PC-3 (cell line): ENCODE measurements at regions not wholly inside any gene's neighbourhood (a gene's known extent, or its start where the extent isn't known, plus 50 kb on each side); places are given as distances from the start of the nearest gene placed in this dataset.

Source experiments
- ATAC-seq: fragments of 200-7000 bp; cut with Tn5 transposase; 2 replicates; pipeline ENCODE4 v1.9.1; 2020; ENCODE audit warnings: mild to moderate bottlenecking, moderate library complexity
- BruUV-seq: library from RNA; stranded (reverse); fragments of 400-500 nt; replicated peaks from 2 replicates; lab custom pipeline; 2021; lab: Mats Ljungman, UMichigan
- CTCF ChIA-PET: fragments of 300-600 bp; sonication (Branson Sonifier 250); formaldehyde crosslinking; loops from one replicate; lab custom pipeline; 2022; ENCODE audit warnings: antibody characterized with exemption; lab: Charles Lee
- POLR2A ChIA-PET: fragments of 300-600 bp; sonication (Branson Sonifier 250); formaldehyde crosslinking; loops from one replicate; lab custom pipeline; 2022; ENCODE audit warnings: antibody characterized with exemption; ENCODE audit not compliant: unreplicated experiment; lab: Charles Lee
- DNase-seq: peaks from one replicate; pipeline ENCODE4 v3.0.0-alpha.2; 2015
- H2AFZ ChIP-seq: fragments of 300-600 bp; sonication (generic); 2 replicates; pipeline ENCODE4 v1.6.0; 2016; ENCODE audit warnings: antibody characterized with exemption, low read length
- H3F3A ChIP-seq: fragments of 300-600 bp; sonication (generic); one replicate; pipeline ENCODE4 v1.6.0; 2017; ENCODE audit warnings: antibody characterized with exemption, low read length, control low read depth, mild to moderate bottlenecking; ENCODE audit not compliant: unreplicated experiment
- H3K27ac ChIP-seq: fragments of 300-600 bp; sonication (generic); 2 replicates; pipeline ENCODE4 v1.5.1; 2016; ENCODE audit warnings: mild to moderate bottlenecking, low read length
- H3K27me3 ChIP-seq: fragments of 300-600 bp; sonication (generic); 2 replicates; pipeline ENCODE4 v1.6.1; 2016; ENCODE audit warnings: low read length, mixed read lengths
- H3K36me3 ChIP-seq: fragments of 300-600 bp; sonication (generic); 2 replicates; pipeline ENCODE4 v1.6.1; 2016; ENCODE audit warnings: low read depth, mixed run types, low read length, mixed read lengths
- H3K4me1 ChIP-seq: fragments of 300-600 bp; sonication (generic); 2 replicates; pipeline ENCODE4 v1.5.1; 2016; ENCODE audit warnings: low read length; ENCODE audit not compliant: insufficient read depth
- H3K4me2 ChIP-seq: fragments of 300-600 bp; sonication (generic); 2 replicates; pipeline ENCODE4 v1.6.0; 2016; ENCODE audit warnings: low read length
- H3K4me3 ChIP-seq: fragments of 300-600 bp; sonication (generic); 2 replicates; pipeline ENCODE4 v1.5.1; 2016; ENCODE audit warnings: mild to moderate bottlenecking, low read length, mixed read lengths
- H3K79me2 ChIP-seq: fragments of 300-600 bp; sonication (generic); 2 replicates; pipeline ENCODE4 v1.6.1; 2017; ENCODE audit warnings: low read length, mixed read lengths
- H3K9ac ChIP-seq: fragments of 300-600 bp; sonication (generic); 2 replicates; pipeline ENCODE4 v1.6.0; 2016; ENCODE audit warnings: mild to moderate bottlenecking, low read length
- H3K9me2 ChIP-seq: fragments of 300-600 bp; sonication (generic); replicated peaks from 2 replicates; pipeline ENCODE4 v1.6.1; 2016; ENCODE audit warnings: mixed run types, low read length, mixed read lengths
- H3K9me3 ChIP-seq: fragments of 300-600 bp; sonication (generic); 2 replicates; pipeline ENCODE4 v1.6.1; 2016; ENCODE audit warnings: low read length, mixed read lengths
- H4K20me1 ChIP-seq: fragments of 300-600 bp; sonication (generic); 2 replicates; pipeline ENCODE4 v1.6.1; 2016; ENCODE audit warnings: low read length, mixed read lengths
- CTCF ChIP-seq: fragments of 300-600 bp; sonication (generic); conservative IDR thresholded peaks from 2 replicates; pipeline ENCODE4 v1.5.1; 2017; ENCODE audit warnings: antibody characterized with exemption, low read depth, mild to moderate bottlenecking, low read length
- EZH2 ChIP-seq: fragments of 300-600 bp; sonication (generic); IDR thresholded peaks from one replicate; pipeline ENCODE4 v1.6.1; 2017; ENCODE audit warnings: antibody characterized with exemption, mild to moderate bottlenecking, low read length; ENCODE audit not compliant: unreplicated experiment
- EZH2phosphoT487 ChIP-seq: fragments of 300-600 bp; sonication (generic); IDR thresholded peaks from 2 replicates; pipeline ENCODE4 v1.6.1; 2018; ENCODE audit warnings: mild to moderate bottlenecking, antibody characterized with exemption, low read length, borderline replicate concordance
- intact Hi-C: fragments of 100-400 bp; cut with micrococcal nuclease; formaldehyde crosslinking; loops from 2 replicates; pipeline ENCODE4 v1.9.0; 2023

- Histone ChIP-seq H2AFZ (no peak overlapping the region), H3K4me2 (no peak overlapping the region), H3F3A (no peaks in the 10 kb centered on the region), H4K20me1 (no peaks in the 10 kb centered on the region), H3K27ac (no peak overlapping the region), H3K9me2 (no peaks in the 10 kb centered on the region), H3K36me3 (no peaks in the 10 kb centered on the region), H3K4me1 (no peaks in the 10 kb centered on the region), H3K27me3 (no peaks in the 10 kb centered on the region), H3K4me3 (no peak overlapping the region), H3K9me3 (0 out of 2 replicates have a peak, but pooled peaks cover 7% of the 10 kb centered on the region), H3K9ac (no peak overlapping the region), H3K79me2 (no peaks in the 10 kb centered on the region)
- ChIA-PET POLR2A (no interaction called here), CTCF (no interaction called here)
- BruUV-seq = no TSS peak
- ATAC-seq (no peak), DNase-seq (no peak)
- intact Hi-C loops = no loop called here
- no peak for TF ChIP-seq EZH2phosphoT487
- no peak for TF ChIP-seq EZH2
- no peak for TF ChIP-seq CTCF
These were observed 131.9 kb upstream of the XYLT1 start for GRCh38 chr16:17602678-17603077.

- Histone ChIP-seq H3K79me2 (no peaks in the 10 kb centered on the region), H3K4me3 (no peak overlapping the region), H4K20me1 (no peaks in the 10 kb centered on the region), H2AFZ (no peak overlapping the region), H3K4me2 (no peak overlapping the region), H3K9me2 (no peaks in the 10 kb centered on the region), H3K36me3 (no peaks in the 10 kb centered on the region), H3F3A (no peaks in the 10 kb centered on the region), H3K4me1 (no peaks in the 10 kb centered on the region), H3K9ac (no peak overlapping the region), H3K27ac (no peak overlapping the region), H3K27me3 (no peaks in the 10 kb centered on the region), H3K9me3 (0 out of 2 replicates have a peak, but pooled peaks cover 10% of the 10 kb centered on the region)
- intact Hi-C loops = no loop called here
- no peak for TF ChIP-seq EZH2
- no peak for TF ChIP-seq CTCF
- TF ChIP-seq EZH2phosphoT487 = no peak
- POLR2A ChIA-PET = no interaction called here
- ATAC-seq (no peak), DNase-seq (no peak)
- BruUV-seq = no TSS peak
- CTCF ChIA-PET = no interaction called here
These were observed 128.2 kb upstream of the XYLT1 start for GRCh38 chr16:17598968-17599367.

GRCh38 chr16:17591655-17592405 lies 121.1 kb upstream of the XYLT1 start:
- ChIA-PET POLR2A (no interaction called here), CTCF (no interaction called here)
- DNase-seq (no peak), ATAC-seq (no peak)
- no peak for TF ChIP-seq EZH2
- no peaks in the 10 kb centered on the region for H3K9me2 ChIP-seq
- H3K9ac ChIP-seq = no peak overlapping the region
- H3K36me3 ChIP-seq = no peaks in the 10 kb centered on the region
- intact Hi-C loops = no loop called here
- no peak overlapping the region for H3K4me3 ChIP-seq
- no peaks in the 10 kb centered on the region for H3K9me3 ChIP-seq
- no peaks in the 10 kb centered on the region for H3K4me1 ChIP-seq
- no peak overlapping the region for H3K4me2 ChIP-seq
- H3K79me2 ChIP-seq = no peaks in the 10 kb centered on the region
- H3K27ac ChIP-seq = no peak overlapping the region
- no peaks in the 10 kb centered on the region for H4K20me1 ChIP-seq
- H2AFZ ChIP-seq = no peak overlapping the region
- no peaks in the 10 kb centered on the region for H3K27me3 ChIP-seq
- BruUV-seq = no TSS peak
- H3F3A ChIP-seq = no peaks in the 10 kb centered on the region
